ENCODE measurements at regions not wholly inside any gene's neighbourhood (a gene's known extent, or its start where the extent isn't known, plus 50 kb on each side); places are given as distances from the start of the nearest gene placed in this dataset.

DNA sequence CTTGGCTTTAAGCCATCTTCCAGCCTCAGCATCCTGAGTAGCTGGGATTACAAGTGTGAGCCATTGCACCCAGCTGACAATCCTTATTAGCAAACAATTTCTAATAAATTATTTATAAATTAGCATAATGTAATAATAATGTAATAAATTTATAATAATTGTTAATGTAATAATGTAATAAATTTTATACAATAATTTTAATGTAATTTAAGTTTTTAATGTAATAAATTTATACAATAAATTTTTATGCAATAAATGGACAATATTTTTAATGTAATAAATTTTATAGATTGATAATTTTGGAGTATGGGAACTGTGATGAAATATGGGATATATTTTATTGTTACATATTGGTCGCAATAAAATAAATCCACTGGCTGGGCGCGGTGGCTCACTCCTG lies 1457.5 kb downstream of the KCNT2 start:
- no peaks in the 10 kb centered on the region for H3K4me1 Mint-ChIP-seq (ENCODE audit: low read depth)
- no peak overlapping the region for H3K27ac Mint-ChIP-seq

DNA sequence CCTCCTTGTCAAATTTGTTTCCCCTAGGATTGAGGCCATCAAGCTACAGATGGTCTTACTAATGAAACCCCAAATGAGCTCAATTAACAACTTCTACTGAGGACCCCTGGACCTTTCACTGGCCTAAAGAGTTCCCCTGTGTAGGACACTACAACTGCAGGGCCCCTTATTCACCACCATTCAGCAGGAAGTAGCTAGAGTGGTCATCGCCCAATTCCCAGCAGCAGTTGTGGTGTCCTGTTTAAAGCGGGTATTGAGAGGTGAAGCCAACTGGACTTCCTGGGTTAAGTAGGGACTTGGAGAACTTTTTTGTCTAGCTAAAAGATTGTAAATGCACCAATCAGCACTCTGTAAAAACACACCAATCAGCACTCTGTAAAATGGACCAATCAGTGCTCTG lies 1466.9 kb downstream of the KCNT2 start:
- Mint-ChIP-seq H3K9me3 (ENCODE audit: low read depth) (no peaks in the 10 kb centered on the region), H3K27ac (no peak overlapping the region), H3K4me1 (ENCODE audit: low read depth) (no peaks in the 10 kb centered on the region), H3K4me3 (no peak overlapping the region), H3K36me3 (no peaks in the 10 kb centered on the region), H3K27me3 (no peaks in the 10 kb centered on the region)

More for the DNA sequence above, 1457.5 kb downstream of the KCNT2 start:
- Mint-ChIP-seq H3K36me3 (no peaks in the 10 kb centered on the region), H3K9me3 (ENCODE audit: low read depth) (no peaks in the 10 kb centered on the region), H3K4me3 (no peak overlapping the region), H3K27me3 (no peaks in the 10 kb centered on the region)

DNA sequence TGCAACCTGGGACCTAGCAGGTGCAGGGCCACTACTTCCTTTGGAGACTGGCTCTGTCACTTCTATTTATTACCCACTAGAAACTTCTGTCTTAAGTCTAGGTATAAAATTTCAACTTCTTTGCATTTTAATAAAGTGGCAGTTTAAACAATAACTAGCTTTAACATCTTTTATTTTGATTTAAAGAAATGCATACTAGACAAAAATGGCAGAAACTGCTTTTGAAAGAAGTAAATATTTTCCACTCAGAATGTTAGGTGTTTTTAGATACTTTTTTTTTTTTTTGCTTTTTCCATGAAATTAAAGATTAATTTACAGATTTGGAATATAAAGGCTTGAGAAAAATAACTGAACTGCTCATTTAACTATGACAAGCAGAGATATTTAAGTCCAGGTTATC lies 1477.6 kb downstream of the KCNT2 start:
- no peaks in the 10 kb centered on the region for H3K27me3 Mint-ChIP-seq
- H3K9me3 Mint-ChIP-seq (ENCODE audit: low read depth): no peaks in the 10 kb centered on the region
- no peak overlapping the region for H3K4me3 Mint-ChIP-seq

DNA sequence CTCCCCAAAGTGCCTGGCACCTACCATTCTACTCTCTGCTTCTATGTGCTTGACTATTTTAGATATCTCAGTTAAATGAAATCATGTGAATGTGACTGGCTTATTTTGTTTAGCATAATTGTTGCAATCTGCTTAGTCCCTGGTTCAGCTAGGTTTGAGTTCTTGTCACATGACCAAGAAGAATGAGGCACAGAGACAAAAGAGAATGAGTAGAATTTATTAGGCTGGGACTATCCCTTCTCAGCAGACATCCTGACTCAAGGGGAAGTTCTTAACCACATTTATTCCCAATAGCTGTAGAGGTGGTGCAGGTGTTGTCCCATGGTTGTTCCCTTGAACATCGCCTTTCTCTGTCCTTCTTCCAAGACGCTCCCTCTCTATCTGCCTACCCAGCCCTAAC lies 1485.7 kb downstream of the KCNT2 start:
- Mint-ChIP-seq H3K9me3 (ENCODE audit: low read depth) (no peaks in the 10 kb centered on the region), H3K36me3 (no peaks in the 10 kb centered on the region), H3K4me3 (no peak overlapping the region), H3K27ac (no peak overlapping the region), H3K4me1 (ENCODE audit: low read depth) (no peaks in the 10 kb centered on the region), H3K27me3 (no peaks in the 10 kb centered on the region)

More for the DNA sequence above, 1477.6 kb downstream of the KCNT2 start:
- H3K36me3 Mint-ChIP-seq: no peaks in the 10 kb centered on the region
- H3K4me1 Mint-ChIP-seq (ENCODE audit: low read depth): no peaks in the 10 kb centered on the region
- H3K27ac Mint-ChIP-seq: no peak overlapping the region

DNA sequence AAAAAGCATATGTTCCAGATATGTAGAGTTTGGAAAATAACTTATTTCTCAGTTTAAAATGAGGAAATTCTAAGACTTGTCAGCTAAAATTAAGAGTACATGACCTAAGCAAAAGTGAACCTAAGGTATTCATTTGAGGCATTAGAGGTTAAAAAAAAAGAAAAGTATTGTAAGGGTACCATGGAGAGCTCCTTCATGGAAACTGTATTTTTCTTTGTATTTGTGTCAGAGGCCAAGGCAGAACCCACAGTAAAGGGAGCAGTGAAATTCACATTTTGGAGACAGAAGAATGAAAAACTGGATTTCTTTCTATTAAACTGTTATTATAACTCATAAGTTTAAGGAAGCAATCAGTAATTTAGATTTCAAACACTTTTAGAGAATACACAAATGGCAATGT lies 1494.8 kb downstream of the KCNT2 start:
- Mint-ChIP-seq H3K36me3 (no peaks in the 10 kb centered on the region), H3K9me3 (ENCODE audit: low read depth) (no peaks in the 10 kb centered on the region)

DNA sequence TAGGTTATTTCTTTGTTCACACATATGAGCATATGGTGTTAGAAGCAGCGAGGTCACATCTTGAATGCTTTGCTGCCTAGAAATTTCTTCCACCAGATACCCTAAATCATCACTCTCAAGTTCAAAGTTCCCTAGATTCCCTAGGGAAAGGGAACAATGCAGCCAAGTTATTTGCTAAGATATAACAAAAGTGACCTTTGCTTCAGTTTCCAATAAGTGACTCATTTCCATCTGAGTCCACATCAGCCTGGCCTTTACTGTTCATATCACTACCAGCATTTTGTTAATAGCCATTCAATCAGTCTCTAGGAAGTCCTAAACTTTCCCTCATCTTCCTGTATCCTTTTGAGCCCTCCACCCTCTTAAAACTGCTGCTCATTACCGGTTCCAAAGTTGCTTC lies 1502.5 kb downstream of the KCNT2 start:
- no peak overlapping the region for H3K27ac Mint-ChIP-seq
- peaks cover 6% of the 10 kb centered on the region for H3K9me3 Mint-ChIP-seq (ENCODE audit: low read depth)
- no peaks in the 10 kb centered on the region for H3K27me3 Mint-ChIP-seq

More for the DNA sequence above, 1494.8 kb downstream of the KCNT2 start:
- no peaks in the 10 kb centered on the region for H3K27me3 Mint-ChIP-seq
- H3K4me1 Mint-ChIP-seq (ENCODE audit: low read depth): no peaks in the 10 kb centered on the region
- no peak overlapping the region for H3K27ac Mint-ChIP-seq
- no peak overlapping the region for H3K4me3 Mint-ChIP-seq

DNA sequence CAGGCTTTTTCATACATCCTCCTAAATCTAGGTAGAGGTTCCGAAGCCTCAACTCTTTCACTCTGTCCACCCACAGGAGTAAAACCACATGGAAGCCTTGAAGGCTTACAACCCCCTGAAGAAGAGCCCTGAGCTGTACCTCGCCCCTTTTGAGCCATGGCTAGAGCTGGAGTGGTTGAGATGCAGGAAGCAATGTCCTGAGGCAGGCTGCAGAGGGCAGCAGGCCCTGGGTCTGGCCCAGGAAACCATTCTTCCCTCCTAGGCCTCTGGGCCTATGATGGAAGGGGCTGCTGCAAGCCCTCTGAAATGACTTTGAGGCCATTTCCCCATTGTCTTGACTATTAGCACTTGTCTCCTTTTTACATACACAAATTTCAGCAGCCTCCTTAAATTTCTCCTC lies 1503.0 kb downstream of the KCNT2 start:
- no peaks in the 10 kb centered on the region for H3K36me3 Mint-ChIP-seq
- no peak overlapping the region for H3K27ac Mint-ChIP-seq
- no peaks in the 10 kb centered on the region for H3K4me1 Mint-ChIP-seq (ENCODE audit: low read depth)
- H3K9me3 Mint-ChIP-seq (ENCODE audit: low read depth): peaks cover 6% of the 10 kb centered on the region
- no peaks in the 10 kb centered on the region for H3K27me3 Mint-ChIP-seq
- H3K4me3 Mint-ChIP-seq: no peak overlapping the region

More for the DNA sequence above, 1502.5 kb downstream of the KCNT2 start:
- Mint-ChIP-seq H3K4me3 (no peak overlapping the region), H3K36me3 (no peaks in the 10 kb centered on the region), H3K4me1 (ENCODE audit: low read depth) (no peaks in the 10 kb centered on the region)

DNA sequence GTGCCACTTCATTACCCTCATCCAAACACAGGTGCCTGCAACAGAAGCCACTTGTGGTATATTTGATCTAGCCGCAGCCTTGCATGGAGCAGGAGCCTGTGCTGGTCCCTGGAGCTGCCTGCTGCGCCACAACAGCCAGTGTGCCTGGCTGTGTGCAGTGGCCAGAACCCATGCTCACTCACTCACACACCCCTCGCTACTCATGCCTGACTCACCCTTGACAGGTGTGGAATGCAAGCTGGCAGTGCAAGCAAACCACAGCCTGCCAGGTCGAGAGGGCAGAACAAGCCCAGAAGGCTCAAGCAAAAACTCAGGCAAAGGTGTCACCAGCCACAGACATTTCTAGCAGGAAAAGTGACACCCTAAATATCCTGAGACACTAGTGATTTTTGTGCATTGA lies 1510.9 kb downstream of the KCNT2 start:
- no peaks in the 10 kb centered on the region for H3K36me3 Mint-ChIP-seq

DNA sequence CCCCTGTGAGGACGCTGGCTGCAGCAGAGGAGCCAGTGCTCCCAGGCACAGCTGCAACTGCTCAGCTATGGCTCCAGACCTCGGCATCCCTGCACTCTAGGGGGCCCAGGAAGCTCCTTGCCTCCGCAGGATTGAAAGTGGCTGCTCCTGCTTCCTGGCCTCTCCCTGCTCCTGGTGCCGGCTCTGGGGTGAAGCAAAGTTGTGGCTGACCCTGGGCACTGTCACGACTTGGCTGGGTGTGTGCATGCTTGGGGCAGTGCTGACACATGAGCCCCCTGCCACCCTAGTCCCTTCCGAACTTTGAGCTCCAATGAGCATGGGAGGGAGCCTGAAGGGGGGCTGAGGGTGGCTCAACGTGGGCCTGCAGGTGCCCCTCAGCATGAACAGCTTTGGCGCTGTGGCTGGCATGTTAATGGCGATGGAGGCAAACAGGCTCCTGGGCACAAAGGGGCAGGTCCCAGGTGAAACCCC lies 1512.2 kb downstream of the KCNT2 start:
- Mint-ChIP-seq H3K36me3 (no peaks in the 10 kb centered on the region), H3K4me3 (no peak overlapping the region), H3K27ac (no peak overlapping the region), H3K27me3 (no peaks in the 10 kb centered on the region), H3K4me1 (ENCODE audit: low read depth) (no peaks in the 10 kb centered on the region), H3K9me3 (ENCODE audit: low read depth) (no peaks in the 10 kb centered on the region)

More for the DNA sequence above, 1510.9 kb downstream of the KCNT2 start:
- no peaks in the 10 kb centered on the region for H3K9me3 Mint-ChIP-seq (ENCODE audit: low read depth)
- H3K4me3 Mint-ChIP-seq: no peak overlapping the region
- H3K4me1 Mint-ChIP-seq (ENCODE audit: low read depth): no peaks in the 10 kb centered on the region
- no peak overlapping the region for H3K27ac Mint-ChIP-seq
- no peaks in the 10 kb centered on the region for H3K27me3 Mint-ChIP-seq

DNA sequence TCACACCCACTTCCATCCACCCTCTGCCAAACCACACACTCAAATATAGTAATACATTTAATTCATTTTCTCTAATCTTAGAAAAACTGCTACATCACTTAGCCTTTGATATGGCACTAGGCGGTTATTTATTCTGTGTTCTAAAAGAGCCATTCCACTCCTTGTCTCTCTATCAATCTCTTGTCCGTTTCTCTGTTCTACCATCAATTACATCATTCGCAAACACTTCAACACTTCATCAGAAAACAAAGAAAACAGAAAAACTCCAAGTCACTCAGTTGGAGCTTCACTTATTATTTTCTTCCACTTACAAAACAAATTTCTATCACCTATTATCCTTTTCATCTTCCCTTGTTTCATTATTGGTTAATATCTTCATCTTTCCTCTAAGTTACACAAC lies 1523.0 kb downstream of the KCNT2 start:
- H3K27me3 Mint-ChIP-seq: no peaks in the 10 kb centered on the region
- no peak overlapping the region for H3K4me3 Mint-ChIP-seq
- no peaks in the 10 kb centered on the region for H3K36me3 Mint-ChIP-seq
- no peaks in the 10 kb centered on the region for H3K9me3 Mint-ChIP-seq (ENCODE audit: low read depth)
- no peak overlapping the region for H3K27ac Mint-ChIP-seq
- no peaks in the 10 kb centered on the region for H3K4me1 Mint-ChIP-seq (ENCODE audit: low read depth)

DNA sequence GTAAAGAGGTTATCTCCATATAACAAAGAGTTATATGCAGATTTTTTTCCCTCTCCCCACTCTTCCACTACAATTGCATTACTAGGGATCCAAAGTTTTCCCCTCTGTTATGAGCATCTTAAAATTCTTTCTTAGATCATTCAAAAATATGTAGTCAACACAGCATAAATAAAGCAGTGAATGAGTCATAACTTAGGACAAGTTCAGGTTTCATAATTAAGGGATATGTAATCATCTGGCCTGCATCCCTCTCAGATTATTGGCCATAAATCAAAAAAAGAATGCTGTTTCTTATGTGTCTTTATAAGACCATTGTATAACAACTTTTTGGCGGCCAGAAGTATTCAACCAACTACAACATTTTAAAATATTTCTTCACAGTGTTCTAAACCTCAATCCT lies 1526.1 kb downstream of the KCNT2 start:
- no peak overlapping the region for H3K27ac Mint-ChIP-seq
- no peaks in the 10 kb centered on the region for H3K27me3 Mint-ChIP-seq
- H3K9me3 Mint-ChIP-seq (ENCODE audit: low read depth): no peaks in the 10 kb centered on the region
- no peak overlapping the region for H3K4me3 Mint-ChIP-seq
- no peaks in the 10 kb centered on the region for H3K4me1 Mint-ChIP-seq (ENCODE audit: low read depth)
- H3K36me3 Mint-ChIP-seq: no peaks in the 10 kb centered on the region

DNA sequence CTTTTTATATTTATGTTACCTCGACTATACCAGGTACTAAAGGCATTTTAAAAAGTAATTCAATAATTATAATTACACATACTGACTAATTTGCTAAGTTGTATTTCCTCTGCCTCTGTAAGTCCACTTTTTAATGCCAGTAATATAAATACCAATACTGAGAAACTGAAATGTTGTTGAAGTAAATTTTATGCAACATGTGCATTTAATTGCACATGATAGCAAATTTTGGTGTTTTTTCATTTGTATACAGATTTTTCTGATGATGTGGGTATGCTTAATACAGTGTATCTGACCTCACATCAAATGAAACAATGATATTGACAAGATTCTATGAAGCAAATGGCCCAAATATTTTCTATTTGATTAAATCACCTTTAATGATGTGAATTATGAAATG lies 1531.6 kb downstream of the KCNT2 start:
- H3K4me1 Mint-ChIP-seq (ENCODE audit: low read depth): no peaks in the 10 kb centered on the region
- H3K27me3 Mint-ChIP-seq: no peaks in the 10 kb centered on the region
- H3K9me3 Mint-ChIP-seq (ENCODE audit: low read depth): no peaks in the 10 kb centered on the region
- no peak overlapping the region for H3K4me3 Mint-ChIP-seq
- H3K36me3 Mint-ChIP-seq: no peaks in the 10 kb centered on the region
- H3K27ac Mint-ChIP-seq: no peak overlapping the region

DNA sequence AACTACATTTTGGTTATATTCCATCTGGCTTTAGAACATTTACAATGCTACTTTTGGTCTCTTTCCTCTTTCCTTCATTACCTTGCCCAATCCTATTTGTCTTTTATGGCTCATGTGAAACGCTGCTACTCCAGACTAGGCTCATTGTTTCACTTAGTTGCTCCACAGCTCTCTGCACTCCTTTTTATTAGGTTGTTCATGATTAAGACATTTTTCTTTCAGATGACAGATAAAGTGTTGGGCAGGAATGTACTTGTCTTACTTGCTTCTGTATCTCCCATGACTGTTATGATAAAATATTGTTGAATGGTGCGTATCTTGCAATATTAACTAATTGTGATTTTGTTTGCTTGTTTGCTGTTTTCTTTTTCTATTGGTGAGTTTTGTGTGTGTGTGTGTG lies 1532.3 kb downstream of the KCNT2 start:
- no peaks in the 10 kb centered on the region for H3K4me1 Mint-ChIP-seq (ENCODE audit: low read depth)
- H3K4me3 Mint-ChIP-seq: no peak overlapping the region
- no peaks in the 10 kb centered on the region for H3K27me3 Mint-ChIP-seq
- H3K36me3 Mint-ChIP-seq: no peaks in the 10 kb centered on the region
- H3K9me3 Mint-ChIP-seq (ENCODE audit: low read depth): no peaks in the 10 kb centered on the region
- H3K27ac Mint-ChIP-seq: no peak overlapping the region

DNA sequence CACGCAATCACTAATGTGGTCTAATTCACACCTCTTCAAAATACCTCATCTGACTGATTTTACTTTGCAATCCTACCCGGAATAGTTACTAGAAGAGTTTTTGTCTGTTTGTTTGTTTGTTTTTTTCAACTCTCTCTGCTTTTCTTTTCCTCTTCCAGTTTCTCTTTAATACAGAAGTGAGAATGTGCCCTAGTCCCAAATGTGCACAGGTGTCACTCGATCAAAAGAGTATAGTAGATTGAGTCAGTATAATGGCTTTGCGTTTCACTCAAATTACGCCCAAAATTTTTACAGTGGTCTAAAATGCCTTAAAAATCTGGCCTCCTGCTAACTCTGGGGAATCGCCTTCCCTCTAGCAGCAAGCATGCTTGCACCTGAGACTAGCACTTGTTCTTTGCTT lies 1536.8 kb downstream of the KCNT2 start:
- Mint-ChIP-seq H3K9me3 (ENCODE audit: low read depth) (no peaks in the 10 kb centered on the region), H3K36me3 (no peaks in the 10 kb centered on the region), H3K27me3 (no peaks in the 10 kb centered on the region), H3K4me3 (no peak overlapping the region), H3K4me1 (ENCODE audit: low read depth) (no peaks in the 10 kb centered on the region), H3K27ac (no peak overlapping the region)

DNA sequence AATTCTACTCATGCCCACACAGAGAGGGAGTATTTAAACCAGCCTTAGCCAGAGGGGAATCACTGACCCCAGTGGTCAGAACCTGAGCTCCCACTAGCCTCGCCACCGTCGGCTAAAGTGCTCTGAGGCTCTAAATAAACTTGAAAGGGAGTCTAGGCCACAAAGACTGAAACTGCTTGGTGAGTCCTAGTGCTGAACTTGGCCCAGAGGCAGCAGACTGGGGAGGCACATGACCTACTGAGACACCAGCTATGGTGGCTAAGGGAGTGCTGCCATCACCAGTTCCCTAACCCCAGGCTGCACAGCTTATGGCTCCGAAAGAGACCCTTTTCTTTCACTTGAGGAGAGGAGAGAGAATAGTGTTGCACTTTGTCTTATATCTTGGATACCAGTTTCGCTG lies 1542.8 kb downstream of the KCNT2 start:
- Mint-ChIP-seq H3K4me1 (ENCODE audit: low read depth) (no peaks in the 10 kb centered on the region), H3K36me3 (no peaks in the 10 kb centered on the region), H3K27ac (no peak overlapping the region)

DNA sequence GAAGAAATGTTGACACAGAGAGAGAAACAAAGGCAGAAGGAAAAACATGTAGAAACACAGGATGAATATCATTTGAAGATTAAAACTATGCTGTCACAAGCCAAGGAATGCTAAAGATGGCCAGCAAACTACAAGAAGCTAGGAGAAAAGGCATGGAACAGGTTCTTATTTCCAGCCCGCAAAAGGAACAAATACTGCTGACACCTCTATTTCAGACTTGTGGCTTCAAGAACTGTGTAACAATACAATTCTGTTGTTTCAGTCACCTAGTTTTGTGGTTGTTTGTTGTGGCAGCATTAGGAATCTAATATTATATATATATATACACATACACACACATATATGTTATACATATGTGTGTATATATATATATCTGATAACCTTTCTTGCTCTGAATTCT lies 1543.9 kb downstream of the KCNT2 start:
- H3K9me3 Mint-ChIP-seq (ENCODE audit: low read depth): no peaks in the 10 kb centered on the region
- no peak overlapping the region for H3K27ac Mint-ChIP-seq
- no peaks in the 10 kb centered on the region for H3K36me3 Mint-ChIP-seq
- H3K27me3 Mint-ChIP-seq: no peaks in the 10 kb centered on the region
- H3K4me1 Mint-ChIP-seq (ENCODE audit: low read depth): no peaks in the 10 kb centered on the region
- H3K4me3 Mint-ChIP-seq: no peak overlapping the region

More for the DNA sequence above, 1542.8 kb downstream of the KCNT2 start:
- H3K9me3 Mint-ChIP-seq (ENCODE audit: low read depth): no peaks in the 10 kb centered on the region
- no peak overlapping the region for H3K4me3 Mint-ChIP-seq
- H3K27me3 Mint-ChIP-seq: no peaks in the 10 kb centered on the region

All from activated naive CD8-positive, alpha-beta T cell (primary cell).